Tibial nerve (tissue), 4 donors: ENCODE measurements at regions not wholly inside any gene's neighbourhood (a gene's known extent, or its start where the extent isn't known, plus 50 kb on each side); places are given as distances from the start of the nearest gene placed in this dataset.

Experiments used
- CTCF ChIP-seq, 5 experiments: fragments of 200-600 bp in 3 of 5; fragments of 450-650 bp in 2 of 5; sonication (generic) in 3 of 5; IDR thresholded peaks; one replicate each; pipeline ENCODE4 v1.5.1; 2016 to 2019; ENCODE audit warnings: antibody characterized with exemption in 5 of 5, mild to moderate bottlenecking in 3 of 5, moderate library complexity in 2 of 5
- EP300 ChIP-seq, 2 donors: sonication (generic); formaldehyde crosslinking; IDR thresholded peaks; one replicate each; pipeline ENCODE4 v1.6.1; 2017; ENCODE audit warnings: antibody characterized with exemption in 2 of 2, mild to moderate bottlenecking in 1 of 2
- POLR2A ChIP-seq, 2 donors: fragments of 450-650 bp; IDR thresholded peaks; one replicate each; pipeline ENCODE4 v1.6.1; 2017; ENCODE audit warnings: antibody characterized with exemption in 2 of 2, mild to moderate bottlenecking in 2 of 2, moderate library complexity in 2 of 2

GRCh38 chr13:105089858-105090643, 1445.4 kb downstream of the EFNB2 start:
- TF ChIP-seq CTCF (IDR thresholded peaks at IDR 0.05) (no peak), EP300 (IDR thresholded peaks at IDR 0.05) (no peak), POLR2A (IDR thresholded peaks at IDR 0.05) (no peak)
